ENCODE measurements at regions not wholly inside any gene's neighbourhood (a gene's known extent, or its start where the extent isn't known, plus 50 kb on each side); places are given as distances from the start of the nearest gene placed in this dataset.

- TF ChIP-seq POLR2A (IDR thresholded peaks at IDR 0.05) (no peak), CTCF (IDR thresholded peaks at IDR 0.05) (no peak)
Measured at GRCh38 chr4:123876671-123877101, 480.1 kb downstream of the SPRY1 start.

Measured in esophagus squamous epithelium (tissue), 4 donors.